GM23338 (cell line): ENCODE measurements at regions not wholly inside any gene's neighbourhood (a gene's known extent, or its start where the extent isn't known, plus 50 kb on each side); places are given as distances from the start of the nearest gene placed in this dataset.

ENCODE experiments used
- ATAC-seq: fragments of 200-7000 bp; cut with Tn5 transposase; 3 replicates; pipeline ENCODE4 v1.9.1; 2020
- DNase-seq: peaks from one replicate; pipeline ENCODE4 v3.0.0-alpha.2; 2015; ENCODE audit warnings: low spot score
- H2AFZ ChIP-seq: fragments of 200-600 bp; sonication (generic); 2 replicates; pipeline ENCODE4 v1.8.0; 2016; ENCODE audit warnings: antibody characterized with exemption, mild to moderate bottlenecking, moderate library complexity
- H3F3A ChIP-seq: fragments of 200-600 bp; sonication (generic); replicated peaks from 2 replicates; pipeline ENCODE4 v1.8.0; 2017; ENCODE audit warnings: antibody characterized with exemption, mixed run types, low read depth
- H3K27ac ChIP-seq: fragments of 200-600 bp; sonication (generic); 2 replicates; pipeline ENCODE4 v1.6.1; 2016; ENCODE audit warnings: low read depth
- H3K27me3 ChIP-seq: fragments of 200-600 bp; sonication (generic); 2 replicates; pipeline ENCODE4 v1.8.0; 2016; ENCODE audit warnings: mild to moderate bottlenecking, mixed run types, moderate library complexity; ENCODE audit not compliant: insufficient read depth
- H3K36me3 ChIP-seq: fragments of 200-600 bp; sonication (generic); 2 replicates; pipeline ENCODE4 v1.8.0; 2016; ENCODE audit warnings: mild to moderate bottlenecking; ENCODE audit not compliant: insufficient read depth
- H3K4me1 ChIP-seq: fragments of 200-600 bp; sonication (generic); 2 replicates; pipeline ENCODE4 v1.8.0; 2016; ENCODE audit warnings: mild to moderate bottlenecking, moderate library complexity; ENCODE audit not compliant: insufficient read depth
- H3K4me2 ChIP-seq: fragments of 200-600 bp; sonication (generic); 2 replicates; pipeline ENCODE4 v1.7.1; 2017; ENCODE audit warnings: mixed run types
- H3K4me3 ChIP-seq: fragments of 200-600 bp; sonication (generic); 2 replicates; pipeline ENCODE4 v1.6.1; 2016; ENCODE audit warnings: mixed run types
- H3K79me2 ChIP-seq: fragments of 200-600 bp; sonication (generic); replicated peaks from 2 replicates; pipeline ENCODE4 v1.8.0; 2017; ENCODE audit warnings: mild to moderate bottlenecking; ENCODE audit not compliant: insufficient read depth
- H3K9me2 ChIP-seq: fragments of 200-600 bp; sonication (generic); 2 replicates; pipeline ENCODE4 v1.8.0; 2017; ENCODE audit not compliant: insufficient read depth
- H4K20me1 ChIP-seq: fragments of 200-600 bp; sonication (generic); replicated peaks from 2 replicates; pipeline ENCODE4 v1.8.0; 2017; ENCODE audit warnings: mild to moderate bottlenecking; ENCODE audit not compliant: insufficient read depth
- H3K27ac Mint-ChIP-seq: 2 replicates; pipeline ENCODE4 v1.8.0; 2020; ENCODE audit warnings: inconsistent platforms, mild to moderate bottlenecking, moderate library complexity, mixed read lengths
- H3K27me3 Mint-ChIP-seq: 3 replicates; pipeline ENCODE4 v1.8.0; 2022; ENCODE audit warnings: low read depth, mild to moderate bottlenecking, moderate library complexity, mixed read lengths, inconsistent platforms; ENCODE audit not compliant: insufficient read depth, poor library complexity
- H3K36me3 Mint-ChIP-seq: 3 replicates; pipeline ENCODE4 v1.8.0; 2021; ENCODE audit warnings: low read depth, mild to moderate bottlenecking, inconsistent platforms, moderate library complexity, mixed read lengths
- H3K4me1 Mint-ChIP-seq: 3 replicates; pipeline ENCODE4 v1.8.0; 2020; ENCODE audit warnings: mild to moderate bottlenecking, inconsistent platforms, mixed read lengths
- H3K4me3 Mint-ChIP-seq: 3 replicates; pipeline ENCODE4 v1.8.0; 2021; ENCODE audit warnings: moderate library complexity, mild to moderate bottlenecking, inconsistent platforms, mixed read lengths
- H3K9me3 Mint-ChIP-seq: 3 replicates; pipeline ENCODE4 v1.8.0; 2020; ENCODE audit warnings: moderate library complexity, mild to moderate bottlenecking, inconsistent platforms, mixed read lengths
- CREB1 ChIP-seq: fragments of 250-450 bp; sonication (Bioruptor Pico); IDR thresholded peaks from 2 replicates; pipeline ENCODE4 v1.5.0; 2020; ENCODE audit warnings: low read depth, mild to moderate bottlenecking, moderate library complexity
- JUNB ChIP-seq: IDR thresholded peaks from one replicate; pipeline ENCODE4 v1.6.1; 2016; ENCODE audit warnings: antibody characterized with exemption; ENCODE audit not compliant: unreplicated experiment
- ZNF114 ChIP-seq: fragments of 250-450 bp; sonication (Bioruptor Pico); IDR thresholded peaks from 2 replicates; pipeline ENCODE4 v1.5.0; 2020; ENCODE audit warnings: mild to moderate bottlenecking, moderate library complexity
- TF ChIP-seq, protein P1 (sequence below): IDR thresholded peaks from 2 replicates; pipeline ENCODE4 v1.6.1; 2016; ENCODE audit warnings: antibody characterized with exemption
- TF ChIP-seq, protein P2 (sequence below): fragments of 250-450 bp; sonication (Bioruptor Pico); IDR thresholded peaks from 2 replicates; pipeline ENCODE4 v1.5.0; 2020; ENCODE audit warnings: mild to moderate bottlenecking, moderate library complexity
- TF ChIP-seq, protein P3 (sequence below): IDR thresholded peaks from one replicate; pipeline ENCODE4 v1.6.1; 2018; ENCODE audit warnings: antibody characterized with exemption; ENCODE audit not compliant: unreplicated experiment

DNA sequence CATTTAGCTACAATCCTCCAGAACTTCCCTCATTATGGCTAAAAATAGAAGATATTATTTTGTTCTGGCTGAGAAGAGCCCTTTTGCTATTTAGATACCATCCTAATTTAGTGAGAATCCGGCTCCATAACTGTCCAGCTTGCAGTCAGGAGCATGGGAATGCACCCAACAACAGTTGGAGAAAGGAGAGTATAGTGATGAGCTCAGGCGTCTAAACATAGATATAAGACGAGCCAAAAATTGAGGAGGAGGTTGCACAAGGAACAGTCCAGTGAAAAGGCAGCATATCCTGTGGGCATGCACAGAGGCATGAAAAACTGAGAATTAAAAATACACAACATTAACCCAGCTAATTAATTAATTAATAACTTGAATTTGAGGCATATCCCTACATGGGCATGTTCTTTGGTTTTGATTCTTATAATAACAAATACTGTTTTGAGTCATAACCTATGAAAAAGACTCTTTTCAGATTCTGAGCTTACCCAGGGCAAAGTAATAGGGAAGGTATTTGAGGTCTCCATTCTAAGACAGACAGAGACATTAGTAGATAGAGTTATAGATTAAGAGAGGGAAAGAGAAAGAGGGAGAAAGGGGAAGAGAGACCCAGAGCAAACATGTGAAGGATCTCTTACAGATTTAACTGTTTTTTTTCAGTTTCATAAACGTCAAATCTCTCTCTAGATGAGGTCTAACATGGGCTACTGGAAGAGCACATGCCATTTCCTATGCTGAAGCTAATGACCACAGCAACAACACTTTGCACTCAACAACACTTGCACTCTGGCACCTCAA, 311.2 kb downstream of the OSR1 start:
- no peak for DNase-seq
- Mint-ChIP-seq H3K36me3 (no peaks in the 10 kb centered on the region), H3K9me3 (no peaks in the 10 kb centered on the region), H3K4me3 (no peak overlapping the region), H3K27me3 (peaks cover 5% of the 10 kb centered on the region), H3K27ac (no peak overlapping the region), H3K4me1 (peaks cover 4% of the 10 kb centered on the region; the same call in 2 of the 3 replicates)
- Histone ChIP-seq H3K4me1 (no peaks in the 10 kb centered on the region), H3F3A (no peaks in the 10 kb centered on the region), H4K20me1 (no peaks in the 10 kb centered on the region), H3K4me3 (no peak overlapping the region), H3K79me2 (no peaks in the 10 kb centered on the region), H3K36me3 (no peaks in the 10 kb centered on the region), H3K9me2 (peaks cover 8% of the 10 kb centered on the region; the same call in 1 of the 2 replicates), H3K4me2 (no peak overlapping the region), H3K27ac (no peak overlapping the region), H3K27me3 (no peaks in the 10 kb centered on the region), H2AFZ (no peak overlapping the region)
- ATAC-seq: no peak
- TF ChIP-seq, protein P1, sequence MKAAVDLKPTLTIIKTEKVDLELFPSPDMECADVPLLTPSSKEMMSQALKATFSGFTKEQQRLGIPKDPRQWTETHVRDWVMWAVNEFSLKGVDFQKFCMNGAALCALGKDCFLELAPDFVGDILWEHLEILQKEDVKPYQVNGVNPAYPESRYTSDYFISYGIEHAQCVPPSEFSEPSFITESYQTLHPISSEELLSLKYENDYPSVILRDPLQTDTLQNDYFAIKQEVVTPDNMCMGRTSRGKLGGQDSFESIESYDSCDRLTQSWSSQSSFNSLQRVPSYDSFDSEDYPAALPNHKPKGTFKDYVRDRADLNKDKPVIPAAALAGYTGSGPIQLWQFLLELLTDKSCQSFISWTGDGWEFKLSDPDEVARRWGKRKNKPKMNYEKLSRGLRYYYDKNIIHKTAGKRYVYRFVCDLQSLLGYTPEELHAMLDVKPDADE: no peak
- TF ChIP-seq CREB1: no peak
- no peak for TF ChIP-seq JUNB
- TF ChIP-seq, protein P2, sequence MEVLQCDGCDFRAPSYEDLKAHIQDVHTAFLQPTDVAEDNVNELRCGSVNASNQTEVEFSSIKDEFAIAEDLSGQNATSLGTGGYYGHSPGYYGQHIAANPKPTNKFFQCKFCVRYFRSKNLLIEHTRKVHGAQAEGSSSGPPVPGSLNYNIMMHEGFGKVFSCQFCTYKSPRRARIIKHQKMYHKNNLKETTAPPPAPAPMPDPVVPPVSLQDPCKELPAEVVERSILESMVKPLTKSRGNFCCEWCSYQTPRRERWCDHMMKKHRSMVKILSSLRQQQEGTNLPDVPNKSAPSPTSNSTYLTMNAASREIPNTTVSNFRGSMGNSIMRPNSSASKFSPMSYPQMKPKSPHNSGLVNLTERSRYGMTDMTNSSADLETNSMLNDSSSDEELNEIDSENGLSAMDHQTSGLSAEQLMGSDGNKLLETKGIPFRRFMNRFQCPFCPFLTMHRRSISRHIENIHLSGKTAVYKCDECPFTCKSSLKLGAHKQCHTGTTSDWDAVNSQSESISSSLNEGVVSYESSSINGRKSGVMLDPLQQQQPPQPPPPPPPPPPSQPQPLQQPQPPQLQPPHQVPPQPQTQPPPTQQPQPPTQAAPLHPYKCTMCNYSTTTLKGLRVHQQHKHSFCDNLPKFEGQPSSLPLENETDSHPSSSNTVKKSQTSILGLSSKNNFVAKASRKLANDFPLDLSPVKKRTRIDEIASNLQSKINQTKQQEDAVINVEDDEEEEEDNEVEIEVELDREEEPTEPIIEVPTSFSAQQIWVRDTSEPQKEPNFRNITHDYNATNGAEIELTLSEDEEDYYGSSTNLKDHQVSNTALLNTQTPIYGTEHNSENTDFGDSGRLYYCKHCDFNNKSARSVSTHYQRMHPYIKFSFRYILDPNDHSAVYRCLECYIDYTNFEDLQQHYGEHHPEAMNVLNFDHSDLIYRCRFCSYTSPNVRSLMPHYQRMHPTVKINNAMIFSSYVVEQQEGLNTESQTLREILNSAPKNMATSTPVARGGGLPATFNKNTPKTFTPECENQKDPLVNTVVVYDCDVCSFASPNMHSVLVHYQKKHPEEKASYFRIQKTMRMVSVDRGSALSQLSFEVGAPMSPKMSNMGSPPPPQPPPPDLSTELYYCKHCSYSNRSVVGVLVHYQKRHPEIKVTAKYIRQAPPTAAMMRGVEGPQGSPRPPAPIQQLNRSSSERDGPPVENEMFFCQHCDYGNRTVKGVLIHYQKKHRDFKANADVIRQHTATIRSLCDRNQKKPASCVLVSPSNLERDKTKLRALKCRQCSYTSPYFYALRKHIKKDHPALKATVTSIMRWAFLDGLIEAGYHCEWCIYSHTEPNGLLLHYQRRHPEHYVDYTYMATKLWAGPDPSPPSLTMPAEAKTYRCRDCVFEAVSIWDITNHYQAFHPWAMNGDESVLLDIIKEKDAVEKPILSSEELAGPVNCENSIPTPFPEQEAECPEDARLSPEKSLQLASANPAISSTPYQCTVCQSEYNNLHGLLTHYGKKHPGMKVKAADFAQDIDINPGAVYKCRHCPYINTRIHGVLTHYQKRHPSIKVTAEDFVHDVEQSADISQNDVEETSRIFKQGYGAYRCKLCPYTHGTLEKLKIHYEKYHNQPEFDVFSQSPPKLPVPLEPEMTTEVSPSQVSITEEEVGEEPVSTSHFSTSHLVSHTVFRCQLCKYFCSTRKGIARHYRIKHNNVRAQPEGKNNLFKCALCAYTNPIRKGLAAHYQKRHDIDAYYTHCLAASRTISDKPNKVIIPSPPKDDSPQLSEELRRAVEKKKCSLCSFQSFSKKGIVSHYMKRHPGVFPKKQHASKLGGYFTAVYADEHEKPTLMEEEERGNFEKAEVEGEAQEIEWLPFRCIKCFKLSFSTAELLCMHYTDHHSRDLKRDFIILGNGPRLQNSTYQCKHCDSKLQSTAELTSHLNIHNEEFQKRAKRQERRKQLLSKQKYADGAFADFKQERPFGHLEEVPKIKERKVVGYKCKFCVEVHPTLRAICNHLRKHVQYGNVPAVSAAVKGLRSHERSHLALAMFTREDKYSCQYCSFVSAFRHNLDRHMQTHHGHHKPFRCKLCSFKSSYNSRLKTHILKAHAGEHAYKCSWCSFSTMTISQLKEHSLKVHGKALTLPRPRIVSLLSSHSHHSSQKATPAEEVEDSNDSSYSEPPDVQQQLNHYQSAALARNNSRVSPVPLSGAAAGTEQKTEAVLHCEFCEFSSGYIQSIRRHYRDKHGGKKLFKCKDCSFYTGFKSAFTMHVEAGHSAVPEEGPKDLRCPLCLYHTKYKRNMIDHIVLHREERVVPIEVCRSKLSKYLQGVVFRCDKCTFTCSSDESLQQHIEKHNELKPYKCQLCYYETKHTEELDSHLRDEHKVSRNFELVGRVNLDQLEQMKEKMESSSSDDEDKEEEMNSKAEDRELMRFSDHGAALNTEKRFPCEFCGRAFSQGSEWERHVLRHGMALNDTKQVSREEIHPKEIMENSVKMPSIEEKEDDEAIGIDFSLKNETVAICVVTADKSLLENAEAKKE: no peak
- TF ChIP-seq, protein P3, sequence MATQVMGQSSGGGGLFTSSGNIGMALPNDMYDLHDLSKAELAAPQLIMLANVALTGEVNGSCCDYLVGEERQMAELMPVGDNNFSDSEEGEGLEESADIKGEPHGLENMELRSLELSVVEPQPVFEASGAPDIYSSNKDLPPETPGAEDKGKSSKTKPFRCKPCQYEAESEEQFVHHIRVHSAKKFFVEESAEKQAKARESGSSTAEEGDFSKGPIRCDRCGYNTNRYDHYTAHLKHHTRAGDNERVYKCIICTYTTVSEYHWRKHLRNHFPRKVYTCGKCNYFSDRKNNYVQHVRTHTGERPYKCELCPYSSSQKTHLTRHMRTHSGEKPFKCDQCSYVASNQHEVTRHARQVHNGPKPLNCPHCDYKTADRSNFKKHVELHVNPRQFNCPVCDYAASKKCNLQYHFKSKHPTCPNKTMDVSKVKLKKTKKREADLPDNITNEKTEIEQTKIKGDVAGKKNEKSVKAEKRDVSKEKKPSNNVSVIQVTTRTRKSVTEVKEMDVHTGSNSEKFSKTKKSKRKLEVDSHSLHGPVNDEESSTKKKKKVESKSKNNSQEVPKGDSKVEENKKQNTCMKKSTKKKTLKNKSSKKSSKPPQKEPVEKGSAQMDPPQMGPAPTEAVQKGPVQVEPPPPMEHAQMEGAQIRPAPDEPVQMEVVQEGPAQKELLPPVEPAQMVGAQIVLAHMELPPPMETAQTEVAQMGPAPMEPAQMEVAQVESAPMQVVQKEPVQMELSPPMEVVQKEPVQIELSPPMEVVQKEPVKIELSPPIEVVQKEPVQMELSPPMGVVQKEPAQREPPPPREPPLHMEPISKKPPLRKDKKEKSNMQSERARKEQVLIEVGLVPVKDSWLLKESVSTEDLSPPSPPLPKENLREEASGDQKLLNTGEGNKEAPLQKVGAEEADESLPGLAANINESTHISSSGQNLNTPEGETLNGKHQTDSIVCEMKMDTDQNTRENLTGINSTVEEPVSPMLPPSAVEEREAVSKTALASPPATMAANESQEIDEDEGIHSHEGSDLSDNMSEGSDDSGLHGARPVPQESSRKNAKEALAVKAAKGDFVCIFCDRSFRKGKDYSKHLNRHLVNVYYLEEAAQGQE: no peak
- no peak for TF ChIP-seq ZNF114 (CRISPR knock-in tag)
